ENCODE measurements at regions not wholly inside any gene's neighbourhood (a gene's known extent, or its start where the extent isn't known, plus 50 kb on each side); places are given as distances from the start of the nearest gene placed in this dataset.
"Not testable (repeated sequence)": the region's sequence is repeated elsewhere in the genome, so short reads cannot be mapped to it uniquely, and the experiment has no call there.

DNA sequence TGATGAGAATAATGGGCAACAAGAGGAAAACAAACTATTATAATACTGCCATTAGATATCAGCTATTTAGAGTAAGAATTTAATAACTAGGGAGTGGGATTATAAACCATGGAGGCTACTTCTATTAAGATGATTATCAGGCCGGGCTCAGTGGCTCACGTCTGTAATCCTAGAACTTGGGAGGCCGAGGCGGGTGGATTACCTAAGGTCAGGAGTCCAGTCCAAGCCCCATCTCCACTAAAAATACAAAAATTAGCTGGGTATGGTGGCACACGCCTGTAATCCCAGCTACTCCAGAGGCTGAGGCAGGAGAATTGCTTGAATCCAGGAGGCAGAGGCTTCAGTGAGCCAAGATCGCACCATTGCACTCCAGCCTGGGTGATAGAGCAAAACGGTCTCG is 355.6 kb downstream of the PPP1R3A start:
- not testable (repeated sequence) for DNase-seq

DNA sequence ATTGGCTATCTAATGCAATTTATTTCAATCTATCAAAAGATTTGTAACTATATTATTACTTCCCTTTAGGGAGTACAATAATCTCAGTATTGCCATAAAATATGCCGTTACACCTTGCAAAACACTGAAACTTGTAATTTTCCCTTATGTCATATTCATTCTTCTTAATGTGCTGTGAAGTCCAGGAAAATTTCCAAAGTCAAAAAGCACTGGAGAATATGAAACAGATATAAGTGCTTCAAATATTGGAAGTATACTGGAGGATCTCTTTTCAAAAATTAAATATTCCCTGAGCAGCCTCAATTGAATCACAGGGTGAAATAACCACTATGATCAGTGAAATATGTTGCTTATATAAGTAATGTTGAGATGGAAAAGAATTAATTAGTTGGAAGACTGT is 356.0 kb downstream of the PPP1R3A start:
- DNase-seq = no peak

DNA sequence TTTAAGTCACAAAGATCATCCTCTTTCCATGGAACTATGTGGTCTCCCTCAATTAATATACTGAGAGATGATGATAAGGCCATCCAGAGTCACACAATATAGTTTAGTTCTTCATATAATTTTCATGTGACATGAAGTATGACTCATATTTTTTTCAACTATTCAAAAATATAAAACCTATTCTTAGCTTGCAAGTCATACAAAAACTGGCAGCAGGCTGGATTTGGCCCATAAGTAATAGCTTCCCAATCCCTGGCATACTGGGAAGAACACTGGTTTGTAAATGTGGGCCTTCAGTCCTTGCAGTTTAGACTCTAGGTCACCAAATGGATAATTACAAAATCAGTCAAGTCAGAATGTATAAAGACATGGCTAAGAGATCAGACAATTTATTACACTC is 356.6 kb downstream of the PPP1R3A start:
- no peak for DNase-seq

DNA sequence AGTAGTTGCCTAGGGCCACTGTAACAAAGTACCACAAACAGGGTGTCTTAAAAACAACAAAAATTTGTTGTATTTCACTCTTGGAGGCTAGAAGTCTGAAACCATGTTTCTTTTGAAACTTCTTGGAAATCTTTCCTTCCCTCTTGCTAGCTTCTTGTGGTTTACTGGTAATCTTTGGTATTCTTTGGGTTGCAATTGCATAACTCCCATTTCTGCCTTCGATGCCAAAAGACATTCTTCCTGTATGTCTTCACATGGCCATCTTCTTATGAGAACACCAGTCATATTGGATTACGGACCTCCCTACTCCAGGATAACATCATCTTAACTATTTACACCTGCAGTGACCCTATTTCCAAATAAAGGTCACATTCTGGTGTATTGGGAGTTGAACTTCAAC is 357.4 kb downstream of the PPP1R3A start:
- DNase-seq = no peak

DNA sequence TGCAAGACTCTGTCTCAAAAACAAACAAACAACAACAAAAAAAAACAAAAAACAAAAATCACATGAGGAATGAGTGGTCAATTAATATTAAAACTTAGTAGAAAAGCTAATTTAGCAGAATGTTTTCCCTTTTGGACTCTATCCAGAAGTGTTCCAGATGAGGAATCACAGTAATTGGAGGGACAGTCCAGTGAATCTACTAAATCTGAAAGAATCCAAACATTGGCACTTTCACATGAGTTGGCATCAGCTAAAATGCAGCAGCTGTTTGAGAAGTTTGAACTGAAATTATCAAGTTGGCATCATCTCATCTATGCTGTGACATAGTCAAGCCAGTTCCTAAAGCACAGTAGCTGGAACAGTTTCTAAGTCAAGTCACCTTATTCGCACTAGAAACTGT is 367.8 kb downstream of the PPP1R3A start:
- DNase-seq = no peak

DNA sequence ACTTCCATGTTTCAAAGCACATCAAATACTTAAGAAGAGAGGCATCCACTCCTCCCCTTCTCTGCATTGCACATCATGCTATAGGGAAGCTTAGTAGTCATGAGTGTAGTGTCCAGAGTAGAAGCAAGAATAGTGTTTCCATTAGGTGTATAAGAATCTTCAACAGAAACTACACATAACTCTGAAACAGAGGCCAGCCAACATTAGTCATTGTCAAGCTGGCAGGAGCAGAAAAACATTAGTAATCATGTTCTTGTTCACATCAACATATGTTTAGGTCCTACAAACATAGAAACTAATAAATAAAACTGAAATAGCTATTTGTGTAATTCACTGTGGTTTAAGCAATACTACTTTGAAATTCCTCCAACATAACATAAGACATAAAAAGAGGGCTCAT is 370.2 kb downstream of the PPP1R3A start:
- no peak for DNase-seq

DNA sequence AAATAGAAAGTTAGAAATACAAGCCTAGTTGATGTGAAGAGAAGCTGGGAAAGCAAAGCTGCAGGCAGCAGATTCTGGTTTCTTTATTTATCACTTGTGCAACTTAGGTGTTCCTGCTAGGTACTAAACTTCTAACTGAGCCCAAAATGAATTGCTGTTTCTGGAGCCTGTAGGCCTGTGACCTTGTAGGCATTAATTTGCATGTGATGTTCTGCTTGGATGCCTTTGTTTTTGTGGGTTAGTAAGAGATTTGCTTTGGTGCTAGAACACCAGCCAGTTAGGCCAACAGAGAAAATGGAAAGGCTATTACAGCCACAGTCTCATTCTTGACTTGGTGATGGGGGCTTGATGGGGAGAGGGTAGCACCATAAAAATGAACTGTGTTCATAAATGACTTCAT is 370.7 kb downstream of the PPP1R3A start:
- DNase-seq = no peak

DNA sequence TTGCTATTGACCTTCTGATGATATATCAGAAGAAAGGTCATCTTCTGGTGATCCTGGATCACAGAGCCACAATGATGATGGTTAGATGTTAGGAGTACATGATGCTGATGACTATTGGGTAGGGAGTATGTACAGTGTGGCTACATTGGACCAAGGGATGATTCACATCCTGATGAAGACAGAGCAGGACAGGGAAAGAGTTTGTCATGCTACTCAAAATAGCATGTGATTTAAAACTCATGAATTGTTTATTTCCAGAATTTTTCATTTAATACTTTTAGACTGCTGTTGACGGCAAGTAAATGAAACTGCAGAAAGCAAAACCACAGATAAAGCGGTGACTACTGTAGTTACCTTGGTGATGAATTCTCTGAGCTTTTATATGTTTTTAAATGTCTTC is 397.3 kb downstream of the PPP1R3A start:
- no peak for DNase-seq

DNA sequence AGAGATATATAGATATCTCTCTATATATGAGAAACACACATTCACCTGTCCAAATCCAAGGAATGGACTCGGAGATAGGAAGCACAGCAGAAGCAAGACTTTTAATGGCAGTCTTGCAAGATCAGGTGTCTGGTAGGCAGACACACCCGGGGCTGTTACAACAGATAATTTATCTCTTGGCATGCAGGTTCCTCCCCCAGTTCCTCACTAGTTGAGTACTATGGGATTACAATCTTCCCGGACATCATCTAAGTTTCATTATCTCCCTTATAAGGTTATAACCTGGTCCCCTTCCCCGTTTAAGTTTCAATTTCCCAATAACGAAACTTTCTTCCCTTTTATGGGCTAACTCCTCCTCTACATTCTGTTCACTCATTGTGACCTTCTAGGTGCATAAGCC is 399.3 kb downstream of the PPP1R3A start:
- peak; percentile 11 for DNase-seq

DNA sequence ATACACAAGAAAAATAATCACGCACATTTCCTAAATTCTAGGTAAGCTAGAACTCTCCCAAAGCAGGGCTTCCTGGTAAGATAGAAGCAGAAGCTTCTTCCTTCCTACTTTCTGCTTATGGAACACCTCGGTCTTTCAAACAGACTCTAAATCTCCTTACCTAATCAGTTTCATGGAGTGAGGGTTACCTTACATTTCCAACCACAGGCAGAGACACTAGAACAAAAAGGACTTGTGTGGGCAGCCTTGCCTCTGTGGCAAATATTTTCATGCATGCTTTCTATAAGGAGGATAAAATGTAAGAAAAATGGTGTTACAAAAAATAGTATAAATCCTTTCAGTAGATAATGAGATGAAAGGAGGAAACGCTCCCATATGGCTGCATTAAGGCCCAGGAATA is 386.3 kb upstream of the SMIM30 start:
- DNase-seq = no peak

DNA sequence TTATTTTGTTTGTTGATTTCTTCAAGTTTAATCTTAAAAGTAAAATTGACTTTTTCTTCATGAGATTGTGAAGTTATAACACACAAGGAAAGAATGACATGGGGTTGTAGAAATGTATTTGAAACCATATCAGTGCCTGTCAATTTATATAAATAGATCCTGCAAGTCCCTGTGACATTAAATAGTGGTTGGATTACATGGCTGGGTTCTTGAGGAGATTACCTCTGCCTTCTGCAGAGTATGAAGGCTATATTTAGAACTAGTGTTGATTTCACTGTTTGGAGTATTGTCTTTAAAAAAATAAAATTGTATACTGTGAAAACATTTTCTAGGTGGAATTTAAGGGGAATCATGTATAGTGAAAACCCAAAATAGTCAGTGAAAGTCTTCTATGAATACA is 385.8 kb upstream of the SMIM30 start:
- DNase-seq = no peak

DNA sequence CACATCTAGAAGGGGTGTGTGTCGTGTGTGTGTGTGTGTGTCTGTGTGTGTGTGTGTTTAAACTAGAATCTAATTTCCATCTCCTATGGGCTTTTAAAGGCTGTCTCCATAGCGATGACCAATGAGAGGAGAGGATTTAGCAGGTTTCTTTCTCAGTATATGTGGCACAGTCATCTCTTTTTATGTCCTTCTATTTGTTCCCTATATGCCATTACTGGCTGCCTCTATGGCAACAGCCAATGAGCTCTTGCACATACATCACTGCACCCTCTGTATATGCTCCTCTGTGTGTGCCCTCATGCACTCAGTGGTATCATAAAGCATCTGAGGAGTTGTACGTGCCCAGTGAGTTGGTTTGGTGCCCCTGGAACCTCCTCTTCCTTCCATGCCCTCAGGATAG is 378.2 kb upstream of the SMIM30 start:
- DNase-seq = not testable (repeated sequence)

DNA sequence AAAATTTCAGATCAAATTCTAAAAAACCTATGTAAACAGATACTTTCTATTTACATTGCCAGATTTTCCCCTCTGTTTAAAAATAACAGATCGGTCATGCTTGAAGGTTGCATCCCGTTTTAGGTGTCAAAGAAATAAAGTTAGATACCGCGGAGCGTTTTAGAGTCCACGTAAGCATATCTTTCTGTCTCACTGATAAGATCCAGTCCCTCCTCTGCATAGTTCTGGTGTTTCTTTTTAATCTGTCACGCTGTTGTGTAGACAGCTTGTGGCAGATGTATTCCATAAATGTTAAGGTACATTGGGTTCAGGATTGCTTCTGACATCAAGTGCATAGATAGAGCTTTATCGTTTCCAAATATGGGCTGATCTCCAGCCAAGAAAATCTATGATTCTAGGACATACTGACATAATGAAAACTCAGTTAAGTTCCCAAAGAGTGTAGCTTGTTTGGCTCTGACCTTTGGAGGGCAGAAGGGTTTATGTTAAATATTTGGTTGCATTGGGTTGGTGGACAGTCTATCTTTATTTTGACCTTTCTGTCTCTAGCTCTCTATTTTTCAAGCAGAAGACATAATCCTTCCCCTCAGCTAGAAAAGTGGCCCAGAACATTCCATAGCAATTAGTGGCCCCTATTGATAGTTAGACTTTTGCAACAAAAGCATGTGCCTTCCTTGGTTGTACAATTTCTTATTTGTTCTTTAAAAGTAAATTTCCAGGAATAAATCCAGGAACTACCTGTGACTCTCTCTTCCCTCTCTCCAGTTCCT is 376.6 kb upstream of the SMIM30 start:
- DNase-seq = not testable (repeated sequence)

DNA sequence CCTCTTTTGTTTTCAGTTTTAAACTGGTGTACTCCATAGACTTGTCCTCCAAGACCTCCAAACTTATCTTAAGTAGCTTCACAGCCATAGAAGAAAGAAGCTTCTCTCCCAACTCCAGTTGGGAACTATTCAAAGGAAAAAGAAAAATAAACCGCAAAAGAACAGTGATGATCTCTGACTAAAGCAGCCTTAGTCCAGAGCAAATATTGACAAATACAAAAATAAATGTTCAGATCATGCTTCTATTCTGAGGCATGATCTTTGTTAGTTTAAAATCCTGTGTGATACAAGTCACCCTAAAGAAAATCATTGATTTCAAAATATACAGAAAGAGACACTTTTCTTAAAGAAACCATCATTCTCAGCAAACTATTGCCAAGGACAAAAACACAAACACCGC is 373.0 kb upstream of the SMIM30 start:
- no peak for DNase-seq

DNA sequence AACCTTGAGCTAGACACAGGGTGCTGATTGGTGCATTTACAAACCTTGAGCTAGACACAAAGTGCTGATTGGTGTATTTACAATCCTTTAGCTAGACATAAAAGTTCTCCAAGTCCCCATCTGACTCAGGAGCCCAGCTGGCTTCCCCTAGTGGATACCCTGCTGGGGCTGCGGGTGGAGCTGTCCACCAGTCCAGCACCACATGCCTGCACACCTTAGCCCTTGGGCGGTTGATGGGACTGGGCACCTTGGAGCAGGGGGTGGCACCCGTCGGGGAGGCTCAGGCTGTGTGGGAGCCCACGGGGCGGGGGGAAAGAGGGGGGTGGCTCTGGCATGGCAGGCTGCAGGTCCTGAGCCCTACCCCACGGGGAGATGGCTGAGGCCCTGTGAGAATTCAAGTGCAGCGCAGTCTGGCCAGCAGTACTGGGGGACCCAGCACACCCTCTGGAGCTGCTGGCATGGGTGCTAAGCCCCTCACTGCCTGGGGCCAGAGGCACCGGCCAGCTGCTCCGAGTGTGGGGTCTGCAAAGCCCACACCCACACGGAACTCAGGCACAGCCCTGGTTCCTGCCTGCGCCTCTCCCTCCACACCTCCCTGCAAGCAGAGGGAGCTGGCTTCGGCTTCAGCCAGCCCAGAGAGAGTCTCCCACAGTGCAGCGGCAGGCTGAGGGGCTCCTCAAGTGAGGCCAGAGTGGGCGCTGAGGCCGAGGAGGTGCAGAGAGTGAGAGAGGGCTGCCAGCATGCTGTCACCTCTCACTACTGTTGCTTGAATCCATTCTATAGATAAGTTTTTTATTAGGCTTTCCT is 369.8 kb upstream of the SMIM30 start:
- no peak for DNase-seq

DNA sequence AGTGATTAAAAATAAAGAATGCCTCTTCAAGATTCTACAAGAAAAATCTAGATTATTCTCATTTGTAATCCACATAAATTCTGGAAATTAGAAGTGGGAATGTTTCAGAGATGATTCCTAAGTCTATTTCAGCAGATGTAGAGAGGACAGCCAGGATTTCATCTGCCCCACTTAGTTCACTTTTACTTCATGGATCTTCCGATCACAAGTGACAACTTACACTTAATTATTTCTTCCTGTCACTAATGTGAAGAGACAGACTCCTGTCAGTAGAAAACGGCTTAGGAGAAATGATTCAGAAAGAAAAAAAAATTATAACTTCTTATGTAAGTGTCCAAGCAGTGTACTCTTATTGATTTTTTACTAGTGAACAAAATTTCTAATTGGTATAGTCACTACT is 368.2 kb upstream of the SMIM30 start:
- DNase-seq = no peak

DNA sequence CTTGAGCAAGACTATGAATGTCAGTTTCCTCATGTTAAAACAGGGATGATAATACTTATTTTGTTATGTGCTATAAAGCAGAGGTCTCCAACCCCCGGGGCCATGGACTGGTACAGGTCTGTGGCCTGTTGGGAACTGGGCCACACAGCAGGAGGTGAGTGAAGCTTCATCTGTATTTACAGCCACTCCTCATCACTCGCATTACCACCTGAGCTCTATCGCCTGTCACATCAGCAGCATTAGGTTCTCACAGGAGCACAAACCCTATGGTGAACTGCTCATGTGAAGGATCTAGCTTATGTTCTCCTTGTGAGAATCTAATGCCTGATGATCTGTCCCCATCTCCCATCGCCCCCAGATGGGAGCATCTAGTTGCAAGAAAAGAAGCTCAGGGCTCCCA is 365.3 kb upstream of the SMIM30 start:
- no peak for DNase-seq

DNA sequence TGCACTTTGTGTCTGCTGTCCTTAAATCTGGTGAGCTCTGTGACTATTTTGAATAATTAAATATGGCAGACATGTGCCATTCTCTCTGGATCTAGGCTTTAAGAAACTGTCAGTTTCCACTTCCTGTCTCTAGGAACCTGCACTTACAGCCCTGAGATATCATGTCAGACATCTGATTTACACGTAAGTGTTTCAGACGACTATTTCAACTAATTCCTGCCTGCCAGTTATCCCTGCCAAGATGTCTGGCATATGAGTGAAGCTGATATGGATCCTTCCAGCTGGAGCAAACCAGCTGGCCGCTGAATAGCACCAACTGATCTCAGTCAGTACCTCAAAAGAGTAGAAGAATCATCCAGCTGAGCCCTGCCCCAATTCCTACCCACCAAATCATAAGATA is 362.2 kb upstream of the SMIM30 start:
- no peak for DNase-seq

DNA sequence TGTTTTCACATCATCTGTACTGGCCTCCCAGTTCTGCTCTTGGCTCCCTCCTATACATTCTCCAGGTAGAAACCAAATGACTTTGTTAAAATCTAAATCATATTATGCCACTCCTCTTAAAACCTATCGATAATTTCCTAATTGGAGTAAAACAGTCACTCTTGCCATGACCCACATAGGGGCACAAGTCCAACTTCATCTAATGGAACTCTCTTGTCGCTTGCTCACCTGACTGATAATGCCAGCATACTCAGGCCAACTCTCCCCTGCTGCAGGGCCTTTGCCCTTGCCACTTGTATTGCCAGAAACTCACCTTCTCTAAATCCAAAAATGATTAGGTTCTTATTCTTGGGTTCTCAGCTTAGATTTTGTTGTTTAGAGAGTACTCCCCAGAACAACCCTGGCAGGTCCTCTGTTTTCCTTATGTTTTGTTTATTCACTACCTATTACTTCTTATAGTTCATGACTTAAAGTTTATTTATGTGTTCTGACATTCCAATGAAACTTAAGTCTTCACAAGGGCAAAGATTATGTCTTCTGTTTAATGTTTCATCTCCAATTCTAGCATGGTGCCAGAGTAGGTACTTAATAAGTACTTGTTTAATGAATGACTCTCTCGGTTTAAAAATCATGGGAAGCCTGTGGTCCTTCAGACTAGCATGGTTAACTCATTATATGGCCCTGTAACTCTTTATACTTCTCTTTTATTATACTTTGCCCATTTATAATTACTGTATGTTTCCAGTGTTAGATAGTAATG is 345.9 kb upstream of the SMIM30 start:
- DNase-seq = no peak

DNA sequence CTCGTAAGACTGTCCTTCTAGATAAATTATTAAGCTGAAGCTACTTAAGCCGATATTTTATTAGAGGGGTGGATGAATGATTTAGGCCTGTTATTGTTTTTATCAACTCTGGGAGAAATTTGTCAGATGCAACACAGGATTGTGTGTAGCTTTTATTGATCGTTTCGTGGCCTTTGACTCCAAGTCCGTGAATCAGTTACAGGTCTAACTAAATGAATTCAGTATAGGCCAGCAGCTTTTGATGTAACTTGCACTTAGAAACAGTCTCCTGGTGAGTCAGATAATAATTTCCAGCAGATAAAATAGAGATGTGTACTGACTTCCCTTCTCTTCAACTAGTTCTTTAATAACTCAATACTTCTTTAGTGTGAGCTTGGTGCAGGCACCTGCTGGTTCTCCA is 341.7 kb upstream of the SMIM30 start:
- DNase-seq = no peak

DNA sequence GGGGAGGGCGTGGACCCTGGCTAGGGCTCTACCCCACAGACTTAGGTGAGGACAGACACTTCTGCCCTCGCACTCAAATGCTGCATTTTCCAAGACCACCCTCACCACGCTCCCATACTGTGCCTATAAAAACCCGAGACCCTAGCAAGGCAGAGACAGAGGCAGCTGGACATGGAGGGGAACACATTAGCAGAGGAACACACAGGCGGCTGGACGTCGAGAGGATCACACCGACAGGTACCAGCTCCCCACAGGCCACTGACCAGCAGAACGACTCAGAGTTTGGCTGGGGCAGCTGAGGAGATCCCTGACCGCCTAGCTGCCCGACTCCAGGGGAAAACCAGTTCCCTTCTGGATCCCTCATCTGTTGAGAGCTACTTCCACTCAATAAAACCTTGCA is 338.2 kb upstream of the SMIM30 start:
- no peak for DNase-seq

DNA sequence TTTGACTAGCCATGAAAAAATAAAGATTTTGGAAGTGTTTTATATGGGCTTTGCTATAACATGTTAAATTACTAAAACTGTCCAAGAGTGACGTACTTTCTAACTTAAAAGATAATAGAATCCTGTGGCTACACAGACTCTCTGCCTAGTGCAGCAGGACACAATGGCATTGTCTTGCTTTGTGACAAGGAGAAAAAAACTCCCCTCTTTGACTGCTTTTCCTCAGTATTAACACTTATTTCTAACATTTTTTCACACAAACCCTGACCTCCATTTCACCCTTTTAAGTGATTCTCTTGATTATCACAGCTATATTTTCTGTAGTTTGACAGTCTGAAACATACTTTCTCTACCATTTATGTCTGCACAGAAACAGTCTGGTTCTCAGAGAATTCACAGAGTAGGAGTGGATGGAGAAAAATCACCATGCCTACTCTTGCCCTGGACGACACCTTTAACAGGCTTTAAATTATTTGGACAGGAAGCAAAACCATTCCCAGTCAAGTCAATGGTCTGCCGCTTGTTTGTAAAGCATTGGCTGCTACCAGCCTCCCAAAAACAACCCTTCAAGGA is 336.3 kb upstream of the SMIM30 start:
- no peak for DNase-seq

DNA sequence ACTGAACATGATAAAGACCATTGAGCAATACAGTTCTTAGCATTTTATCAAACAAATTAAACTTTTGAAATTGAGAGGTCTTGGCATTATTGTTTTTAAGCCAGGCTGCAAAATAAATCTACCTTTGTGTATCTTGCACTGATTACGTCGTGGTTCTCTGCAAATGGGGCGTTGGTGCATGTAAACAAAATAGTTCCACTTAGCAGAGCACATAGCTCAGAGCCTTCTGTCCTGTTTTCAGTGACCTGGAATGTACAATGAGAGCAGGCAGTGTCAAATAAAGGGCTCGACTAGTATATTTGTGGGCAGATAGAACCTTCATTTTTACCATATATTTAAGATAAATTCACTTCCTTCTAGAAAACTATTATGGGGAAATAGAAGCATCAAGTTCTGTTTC is 333.9 kb upstream of the SMIM30 start:
- no peak for DNase-seq

DNA sequence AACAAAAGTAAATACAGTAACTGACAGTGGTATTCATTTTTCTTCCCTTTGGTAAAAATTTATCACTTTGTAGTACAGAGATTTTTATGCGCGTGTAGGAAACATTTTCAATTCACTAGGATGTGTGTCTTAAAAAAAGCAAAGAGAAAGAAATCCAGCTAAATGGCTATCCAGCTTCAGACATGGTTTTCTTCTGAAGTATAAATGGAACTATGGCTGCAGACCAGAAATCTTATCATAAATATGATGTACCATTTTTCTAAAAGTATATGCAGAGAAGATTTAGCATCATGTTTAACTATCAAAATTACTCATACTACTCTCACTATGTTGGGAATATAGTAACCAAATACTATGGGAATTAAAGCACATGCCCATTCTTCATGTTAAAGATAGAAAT is 328.4 kb upstream of the SMIM30 start:
- DNase-seq = no peak

All from inflammatory macrophage treated with lipopolysaccharide for 4 hours (primary cell).